NAMALWA (cell line): ENCODE measurements at regions not wholly inside any gene's neighbourhood (a gene's known extent, or its start where the extent isn't known, plus 50 kb on each side); places are given as distances from the start of the nearest gene placed in this dataset.

ENCODE experiments used
- DNase-seq: peaks from one replicate; pipeline ENCODE4 v3.0.0-alpha.2; 2015; ENCODE audit warnings: low spot score

DNA sequence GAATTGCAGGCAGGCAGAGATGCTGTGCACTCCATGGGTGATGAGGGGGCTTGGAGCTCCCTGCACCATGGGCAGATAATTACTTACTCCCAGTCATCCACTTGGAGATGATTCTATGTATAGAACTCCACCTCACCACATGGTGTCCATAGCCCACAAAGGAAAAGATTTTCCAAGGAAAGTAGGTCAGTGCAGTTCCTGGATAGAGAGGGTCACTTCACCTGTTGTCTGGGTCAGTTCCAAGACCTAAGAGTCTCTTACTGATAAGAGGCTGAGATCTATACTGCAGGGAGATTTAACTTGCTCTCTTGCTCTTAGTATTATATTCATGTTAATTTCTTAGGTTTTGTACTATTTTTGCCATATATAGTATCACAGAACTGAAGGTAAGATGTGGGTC is 113.9 kb upstream of the BRINP1 start:
- DNase-seq: no peak

DNA sequence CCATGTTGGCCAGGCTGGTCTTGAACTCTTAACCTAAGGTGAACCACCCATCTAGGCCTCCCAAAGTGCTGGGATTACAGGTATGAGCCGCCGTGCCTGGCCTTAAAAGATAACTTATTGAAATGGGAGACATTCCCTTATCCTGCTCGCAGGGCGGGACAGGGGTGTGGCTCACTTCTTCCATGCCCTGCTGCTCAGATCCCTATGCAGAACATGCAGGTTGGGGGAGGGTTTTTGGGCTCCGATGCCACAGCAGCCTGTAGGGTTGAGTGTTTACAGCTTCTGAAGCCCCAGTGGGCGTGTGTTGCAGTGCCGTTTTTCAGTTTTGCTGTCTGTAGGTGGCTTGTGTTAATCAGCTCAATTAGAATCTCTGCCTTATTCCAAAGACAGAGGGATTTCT is 108.0 kb upstream of the BRINP1 start:
- DNase-seq: no peak

DNA sequence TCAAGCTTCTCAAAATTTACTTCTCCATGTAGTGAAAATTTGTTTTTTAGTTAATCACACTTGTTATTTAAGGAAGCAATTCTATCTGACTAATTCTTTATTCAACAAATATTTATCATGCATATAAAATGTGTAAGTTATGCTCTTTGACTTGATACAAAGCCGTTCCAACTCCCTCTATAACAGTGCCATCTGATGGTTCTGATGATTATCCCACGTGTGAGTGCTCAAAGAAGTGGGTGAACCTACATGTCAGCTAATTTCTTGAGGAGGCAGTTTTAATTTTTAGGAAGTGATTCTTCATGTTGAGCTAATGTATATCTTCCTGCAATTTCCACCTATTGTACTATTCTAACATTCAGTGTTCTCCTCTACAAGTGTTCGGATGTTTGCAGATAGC is 88.8 kb upstream of the BRINP1 start:
- DNase-seq: no peak

DNA sequence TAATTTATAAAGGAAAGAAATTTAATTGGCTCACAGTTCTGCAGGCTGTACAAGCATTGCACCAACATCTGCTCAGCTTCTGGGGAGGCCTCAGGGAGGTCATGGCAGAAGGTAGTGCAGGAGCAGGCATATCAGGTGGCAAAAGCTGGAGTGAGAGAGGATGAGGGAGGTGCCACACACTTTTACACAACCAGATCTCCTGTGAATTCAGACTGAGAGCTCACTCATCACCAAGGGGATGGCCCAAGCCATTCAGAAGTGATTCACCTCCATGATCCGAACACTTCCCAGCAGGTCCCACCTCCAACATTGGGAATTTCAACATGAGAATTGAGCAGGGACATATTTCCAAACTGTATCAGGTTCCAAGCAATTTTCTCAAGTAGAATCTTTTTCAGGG is 84.7 kb upstream of the BRINP1 start:
- DNase-seq: no peak

DNA sequence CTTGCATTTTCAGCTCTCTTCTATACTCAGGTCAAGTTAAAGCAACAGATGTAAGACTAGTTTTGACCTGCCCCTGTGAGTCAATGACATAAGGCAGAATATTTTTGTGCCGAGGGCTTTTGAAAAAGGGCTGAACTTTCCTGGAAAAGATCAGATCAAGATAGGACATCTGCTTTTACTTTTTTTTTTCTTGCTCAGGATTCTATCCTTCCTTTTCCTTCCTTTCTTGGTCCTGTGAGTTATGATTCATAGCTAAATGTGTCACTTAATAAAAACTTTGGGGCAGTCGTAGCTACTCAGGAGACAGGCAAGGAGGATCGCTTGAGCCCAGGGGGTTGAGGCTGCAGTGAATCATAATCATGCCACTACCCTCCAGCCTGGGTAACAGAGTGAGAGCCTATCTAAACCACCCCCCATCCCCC is 84.3 kb upstream of the BRINP1 start:
- no peak for DNase-seq

DNA sequence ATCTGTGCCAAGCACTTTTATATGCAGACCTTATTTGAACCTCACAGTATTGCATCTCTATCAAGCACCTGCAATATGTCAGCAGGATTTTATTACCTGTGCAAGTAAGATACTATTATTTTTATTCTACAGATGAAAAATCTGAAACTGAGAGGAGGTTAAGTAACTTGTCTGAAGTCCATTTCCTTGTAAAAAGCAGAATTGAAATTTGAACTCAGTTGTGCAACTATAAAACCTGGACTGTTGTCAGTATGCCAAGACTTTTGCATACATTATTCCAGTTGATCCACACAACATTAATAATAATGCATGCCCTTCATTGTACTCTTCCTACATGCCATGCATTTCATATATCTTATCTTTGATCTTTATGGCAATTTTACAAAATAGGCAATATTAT is 82.2 kb upstream of the BRINP1 start:
- no peak for DNase-seq

DNA sequence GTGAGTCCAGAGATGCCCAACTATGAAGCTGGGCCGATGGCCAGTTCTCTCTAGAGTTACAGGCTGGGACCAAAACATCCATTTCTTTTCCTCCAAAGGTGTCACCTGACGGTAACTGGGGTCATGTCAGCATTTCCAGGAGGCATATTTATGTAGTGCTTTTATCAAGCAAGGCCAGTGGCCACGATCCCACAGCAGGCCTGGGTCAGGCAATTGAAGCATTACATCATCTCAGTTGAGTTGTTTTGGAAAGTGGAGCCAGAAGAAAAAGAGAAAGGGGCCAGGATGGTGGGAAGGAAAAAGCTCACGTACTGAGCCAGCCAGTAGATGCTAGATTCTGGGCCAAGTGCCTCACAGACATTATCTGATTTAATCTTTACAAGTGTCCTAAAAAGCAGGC is 73.9 kb upstream of the BRINP1 start:
- no peak for DNase-seq

DNA sequence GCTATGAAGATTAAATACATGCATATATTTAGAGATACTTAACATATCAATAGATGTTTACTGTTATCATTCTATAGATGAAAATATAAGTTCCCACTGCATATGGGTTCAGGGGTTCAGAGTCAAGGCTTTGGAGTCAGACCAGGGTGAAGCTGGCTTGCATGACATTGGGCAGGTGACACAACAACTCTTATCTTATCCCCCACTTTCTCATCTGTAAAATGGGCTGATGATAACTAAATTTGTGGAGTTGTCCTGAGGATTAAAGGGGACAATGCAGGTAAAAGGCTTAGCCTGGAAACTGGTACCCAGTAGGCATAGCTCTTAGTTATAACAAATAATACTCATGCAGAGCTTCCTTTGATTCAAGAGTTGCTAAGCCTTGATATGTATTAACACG is 72.6 kb upstream of the BRINP1 start:
- DNase-seq: no peak

DNA sequence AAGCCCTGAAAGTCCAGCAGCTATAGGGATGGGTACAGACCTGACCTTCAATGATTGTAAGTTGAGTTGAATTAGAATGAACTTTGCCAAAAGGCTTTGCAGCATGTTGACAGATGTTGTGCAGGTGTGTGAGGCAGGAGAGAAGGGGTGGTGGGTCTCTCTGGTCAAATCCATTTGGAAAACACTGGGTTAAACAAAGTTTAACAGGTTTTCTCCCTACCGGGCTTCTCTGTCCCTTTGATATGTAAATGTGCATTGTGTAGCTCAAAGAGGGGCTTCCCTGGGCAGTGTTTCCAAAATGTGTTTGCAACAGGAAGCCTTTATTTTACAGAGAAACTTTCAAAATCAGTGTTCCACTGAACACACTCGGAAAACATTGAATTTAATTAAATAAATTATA is 72.1 kb upstream of the BRINP1 start:
- DNase-seq: no peak

DNA sequence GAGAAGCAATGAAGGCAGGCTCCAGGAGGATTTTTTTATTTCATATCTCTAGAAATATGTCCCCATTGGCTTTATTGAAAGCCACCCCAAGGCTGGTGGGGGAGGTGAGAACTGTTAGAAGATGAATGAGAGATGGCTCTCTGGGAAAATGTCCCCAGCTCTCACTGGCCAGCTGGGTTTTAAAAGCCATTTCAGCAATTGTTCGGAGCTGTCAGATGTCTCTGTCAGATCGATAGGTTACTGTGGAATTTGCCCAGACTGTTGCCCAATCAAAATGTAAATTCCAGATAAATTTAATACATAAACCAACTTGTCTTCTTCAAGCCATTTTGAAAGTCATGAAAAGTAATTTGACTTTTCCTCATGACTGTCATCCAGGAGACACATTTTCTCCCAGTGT is 67.0 kb upstream of the BRINP1 start:
- DNase-seq: no peak

DNA sequence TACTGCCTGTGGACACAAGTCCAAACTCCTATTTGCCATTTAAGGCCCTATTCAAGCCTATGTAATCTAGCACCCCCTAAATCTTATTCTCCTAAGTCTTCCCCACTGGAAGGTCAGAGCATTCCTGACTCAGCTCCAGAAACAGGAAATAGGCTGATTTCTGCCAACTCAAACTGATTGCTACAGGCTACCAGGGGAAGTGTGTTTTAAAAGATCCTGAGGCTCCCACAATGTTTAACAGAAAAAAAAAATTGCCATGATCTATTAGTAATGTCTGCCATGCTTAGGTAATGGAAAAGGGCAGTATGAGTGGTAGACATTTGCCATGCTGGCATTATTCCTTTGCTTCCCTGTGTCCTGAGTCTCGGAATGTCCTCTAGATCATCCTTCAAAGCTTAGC is 65.8 kb upstream of the BRINP1 start:
- no peak for DNase-seq

DNA sequence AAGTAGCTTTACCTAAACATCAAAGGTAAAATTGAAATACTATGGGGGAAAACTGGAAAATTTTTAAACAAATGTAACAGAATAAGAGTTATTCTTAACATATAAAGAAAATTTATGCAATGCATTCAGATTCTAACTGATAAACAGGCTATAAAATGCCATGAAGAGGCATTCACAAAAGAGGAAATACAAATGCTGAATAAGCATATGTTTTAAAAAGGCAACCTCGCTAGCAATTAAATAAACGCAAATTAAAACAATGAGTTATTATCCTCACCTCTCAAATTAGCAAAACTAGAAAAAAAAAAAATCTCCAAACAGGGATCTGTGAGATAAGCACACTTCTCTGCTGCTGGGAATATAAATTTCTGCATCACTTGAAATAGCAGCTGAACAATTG is 63.2 kb upstream of the BRINP1 start:
- no peak for DNase-seq

DNA sequence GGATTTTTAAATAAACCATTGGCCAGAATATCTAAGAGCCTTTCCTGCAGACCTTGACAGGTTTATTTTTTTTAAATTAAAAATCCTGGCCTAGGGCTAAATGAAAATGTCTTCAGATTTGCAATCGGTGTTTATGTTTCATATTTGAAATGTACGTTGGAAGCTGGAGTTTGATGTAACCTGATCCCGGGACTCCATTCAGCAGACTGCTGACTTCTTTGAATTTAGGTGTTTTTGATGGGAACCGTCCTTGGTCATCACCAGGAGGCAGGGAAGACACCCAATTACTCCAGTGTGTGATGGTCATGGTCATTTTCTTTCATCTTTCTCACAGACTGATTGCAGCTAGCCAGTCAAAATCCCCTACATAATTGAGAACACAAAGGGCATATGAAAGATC is 60.1 kb upstream of the BRINP1 start:
- DNase-seq: no peak

DNA sequence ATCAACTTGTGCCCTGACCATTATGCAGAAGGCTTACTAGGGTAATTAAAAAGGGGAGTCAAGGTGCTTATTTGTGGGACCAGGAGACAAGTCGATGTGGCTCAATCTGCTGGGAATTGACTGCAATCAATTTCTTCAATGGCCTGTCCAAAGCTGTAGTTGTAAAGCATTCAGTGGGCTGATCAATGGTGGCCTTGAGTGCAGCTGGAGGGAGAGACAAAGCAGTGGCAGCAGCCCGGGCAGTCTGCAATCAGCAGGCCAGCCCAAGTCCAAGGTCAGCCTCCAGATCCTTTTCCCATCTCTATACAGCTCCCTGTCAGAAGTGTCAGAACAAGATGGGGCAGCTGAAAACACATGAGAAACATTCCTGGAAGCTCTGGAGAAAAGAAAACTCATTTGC is 51.0 kb upstream of the BRINP1 start:
- no peak for DNase-seq
